Esophagus muscularis mucosa (tissue), 4 donors: ENCODE measurements at regions not wholly inside any gene's neighbourhood (a gene's known extent, or its start where the extent isn't known, plus 50 kb on each side); places are given as distances from the start of the nearest gene placed in this dataset.

Experiments used
- DNase-seq: peaks from one replicate; pipeline ENCODE4 v3.0.0-alpha.2; 2017; ENCODE audit errors: extremely low spot score
- H3K27ac ChIP-seq, 4 donors: fragments of 200-600 bp; sonication (generic); replicated peaks in 1 of 4; 1 replicate in 3 of 4; 2 replicates in 1 of 4; pipeline ENCODE4 v1.5.1; 2016 to 2019; ENCODE audit warnings: mild to moderate bottlenecking in 1 of 4
- H3K27me3 ChIP-seq, 4 donors: fragments of 200-600 bp; sonication (generic); one replicate each; pipeline versions ENCODE4 v1.5.1 to v1.6.0; 2016 to 2019
- H3K36me3 ChIP-seq, 4 donors: fragments of 200-600 bp; sonication (generic); one replicate each; pipeline ENCODE4 v1.5.1; 2016 to 2019
- H3K4me1 ChIP-seq, 4 donors: fragments of 200-600 bp; sonication (generic); one replicate each; pipeline ENCODE4 v1.5.1; 2016 to 2019
- H3K4me3 ChIP-seq, 4 donors: fragments of 200-600 bp; sonication (generic); 1 replicate in 2 of 4; 2 replicates in 2 of 4; pipeline ENCODE4 v1.5.1; 2016 to 2019; ENCODE audit warnings: mild to moderate bottlenecking in 4 of 4, moderate library complexity in 1 of 4
- H3K9me3 ChIP-seq, 4 donors: fragments of 200-600 bp; sonication (generic); 1 replicate in 3 of 4; 2 replicates in 1 of 4; pipeline ENCODE4 v1.5.1; 2016 to 2019
- EP300 ChIP-seq: sonication (generic); formaldehyde crosslinking; IDR thresholded peaks from one replicate; pipeline ENCODE4 v1.6.1; 2017; ENCODE audit warnings: antibody characterized with exemption
- POLR2A ChIP-seq: fragments of 450-650 bp; IDR thresholded peaks from one replicate; pipeline ENCODE4 v1.6.1; 2017; ENCODE audit warnings: antibody characterized with exemption, moderate library complexity, mild to moderate bottlenecking, low read depth
- POLR2AphosphoS5 ChIP-seq, 2 donors: sonication (generic); formaldehyde crosslinking; IDR thresholded peaks; one replicate each; pipeline ENCODE4 v1.6.1; 2017; ENCODE audit warnings: antibody characterized with exemption in 2 of 2
- WGBS: methylation state at CpG from one replicate; pipeline ENCODE4 v1.1.5; 2018; 5-methylcytosine and 5-hydroxymethylcytosine counted together
- intact Hi-C: fragments of 100-400 bp; cut with DNase I; formaldehyde crosslinking; loops from one replicate; pipeline ENCODE4 v1.15.1; 2023
- TF ChIP-seq, protein P1 (sequence below), 3 experiments: fragments of 200-600 bp in 2 of 3; fragments of 450-650 bp in 1 of 3; sonication (generic) in 2 of 3; IDR thresholded peaks; one replicate each; pipeline ENCODE4 v1.5.1; 2017 to 2019; ENCODE audit warnings: antibody characterized with exemption in 3 of 3, mild to moderate bottlenecking in 2 of 3, moderate library complexity in 1 of 3

DNA sequence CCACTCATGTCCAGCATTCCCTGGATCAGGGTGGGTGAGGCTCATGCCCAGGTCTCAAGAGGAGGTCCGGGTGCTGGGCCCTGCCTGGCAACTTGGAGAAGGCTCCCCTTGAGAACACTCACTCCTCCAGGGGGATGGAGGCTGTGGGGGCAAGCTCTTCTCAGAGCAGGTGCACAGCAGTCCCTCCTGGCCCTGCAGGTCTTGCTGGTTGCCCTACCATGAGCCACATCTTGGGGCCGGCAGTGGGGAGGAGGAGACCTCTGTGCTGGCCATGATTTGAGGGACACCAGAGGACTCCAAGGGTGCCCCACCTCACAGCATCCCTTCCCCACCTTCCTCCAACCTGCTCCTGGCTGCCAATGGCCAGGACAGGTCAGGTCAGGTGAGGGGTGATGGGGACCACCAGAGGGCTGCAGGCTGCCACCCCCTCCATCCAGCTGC, 87.4 kb upstream of the RET start:
- no peaks in the 10 kb centered on the region for H3K9me3 ChIP-seq
- no peak overlapping the region for H3K27ac ChIP-seq
- TF ChIP-seq, protein P1, sequence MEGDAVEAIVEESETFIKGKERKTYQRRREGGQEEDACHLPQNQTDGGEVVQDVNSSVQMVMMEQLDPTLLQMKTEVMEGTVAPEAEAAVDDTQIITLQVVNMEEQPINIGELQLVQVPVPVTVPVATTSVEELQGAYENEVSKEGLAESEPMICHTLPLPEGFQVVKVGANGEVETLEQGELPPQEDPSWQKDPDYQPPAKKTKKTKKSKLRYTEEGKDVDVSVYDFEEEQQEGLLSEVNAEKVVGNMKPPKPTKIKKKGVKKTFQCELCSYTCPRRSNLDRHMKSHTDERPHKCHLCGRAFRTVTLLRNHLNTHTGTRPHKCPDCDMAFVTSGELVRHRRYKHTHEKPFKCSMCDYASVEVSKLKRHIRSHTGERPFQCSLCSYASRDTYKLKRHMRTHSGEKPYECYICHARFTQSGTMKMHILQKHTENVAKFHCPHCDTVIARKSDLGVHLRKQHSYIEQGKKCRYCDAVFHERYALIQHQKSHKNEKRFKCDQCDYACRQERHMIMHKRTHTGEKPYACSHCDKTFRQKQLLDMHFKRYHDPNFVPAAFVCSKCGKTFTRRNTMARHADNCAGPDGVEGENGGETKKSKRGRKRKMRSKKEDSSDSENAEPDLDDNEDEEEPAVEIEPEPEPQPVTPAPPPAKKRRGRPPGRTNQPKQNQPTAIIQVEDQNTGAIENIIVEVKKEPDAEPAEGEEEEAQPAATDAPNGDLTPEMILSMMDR (IDR thresholded peaks at IDR 0.05): no peak
- no peak for TF ChIP-seq EP300
- no peak for TF ChIP-seq POLR2A
- no peak for TF ChIP-seq POLR2AphosphoS5 (IDR thresholded peaks at IDR 0.05)
- peaks cover 0 to 11% (median 0%) of the 10 kb centered on the region in 4 donors for H3K27me3 ChIP-seq
- DNase-seq: peak; percentile 91
- no peaks in the 10 kb centered on the region for H3K4me1 ChIP-seq
- no peak overlapping the region for H3K4me3 ChIP-seq
- 85% methylated on average over 2 of the region's 2 CpGs for WGBS
- intact Hi-C loops: no loop called here
- H3K36me3 ChIP-seq: no peaks in the 10 kb centered on the region

DNA sequence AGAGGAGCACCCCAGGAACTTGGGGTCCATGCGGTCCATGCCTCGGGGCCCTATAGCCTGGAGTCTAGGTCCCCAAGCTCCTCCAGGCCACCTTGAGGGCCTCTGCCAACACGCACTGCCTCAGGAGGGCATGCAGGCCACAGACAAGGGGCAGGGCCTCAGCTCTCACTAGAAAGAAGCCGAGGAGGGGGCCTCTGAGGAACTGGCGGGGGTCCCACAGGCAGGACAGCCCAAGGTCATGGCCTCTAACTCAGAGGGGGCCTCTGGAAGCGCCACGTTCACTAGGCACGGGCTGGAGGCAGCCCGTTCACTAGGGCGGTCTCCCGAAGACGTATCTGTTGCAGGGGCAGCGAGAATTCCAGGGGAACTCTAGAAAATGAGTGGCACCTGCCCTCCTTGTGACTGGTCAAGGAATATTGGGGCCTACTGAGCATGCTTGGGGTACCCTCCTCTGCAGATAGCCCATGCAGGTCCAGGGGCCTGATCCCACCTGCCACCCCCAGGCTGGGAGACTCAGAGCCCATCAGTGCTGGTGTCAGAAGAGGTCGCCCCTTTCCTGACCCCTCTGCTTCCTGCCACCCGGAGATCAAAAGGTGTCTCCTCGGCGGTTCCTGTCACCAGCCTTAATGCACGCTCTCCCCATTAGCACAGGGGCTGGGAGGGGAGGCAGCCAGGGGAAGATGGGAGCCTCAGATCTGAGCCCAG, 86.7 kb upstream of the RET start:
- H3K27ac ChIP-seq: no peak overlapping the region
- TF ChIP-seq EP300 (no peak), POLR2AphosphoS5 (IDR thresholded peaks at IDR 0.05) (no peak), POLR2A (no peak)
- TF ChIP-seq, protein P1 (IDR thresholded peaks at IDR 0.05): no peak
- no peaks in the 10 kb centered on the region for H3K4me1 ChIP-seq
- H3K27me3 ChIP-seq: peaks cover 0 to 11% (median 0%) of the 10 kb centered on the region in 4 donors
- peak; percentile 72 for DNase-seq
- H3K4me3 ChIP-seq: no peak overlapping the region
- 58% methylated on average over 16 of the region's 18 CpGs for WGBS
- no peaks in the 10 kb centered on the region for H3K36me3 ChIP-seq
- H3K9me3 ChIP-seq: no peaks in the 10 kb centered on the region
- intact Hi-C loops: no loop called here

DNA sequence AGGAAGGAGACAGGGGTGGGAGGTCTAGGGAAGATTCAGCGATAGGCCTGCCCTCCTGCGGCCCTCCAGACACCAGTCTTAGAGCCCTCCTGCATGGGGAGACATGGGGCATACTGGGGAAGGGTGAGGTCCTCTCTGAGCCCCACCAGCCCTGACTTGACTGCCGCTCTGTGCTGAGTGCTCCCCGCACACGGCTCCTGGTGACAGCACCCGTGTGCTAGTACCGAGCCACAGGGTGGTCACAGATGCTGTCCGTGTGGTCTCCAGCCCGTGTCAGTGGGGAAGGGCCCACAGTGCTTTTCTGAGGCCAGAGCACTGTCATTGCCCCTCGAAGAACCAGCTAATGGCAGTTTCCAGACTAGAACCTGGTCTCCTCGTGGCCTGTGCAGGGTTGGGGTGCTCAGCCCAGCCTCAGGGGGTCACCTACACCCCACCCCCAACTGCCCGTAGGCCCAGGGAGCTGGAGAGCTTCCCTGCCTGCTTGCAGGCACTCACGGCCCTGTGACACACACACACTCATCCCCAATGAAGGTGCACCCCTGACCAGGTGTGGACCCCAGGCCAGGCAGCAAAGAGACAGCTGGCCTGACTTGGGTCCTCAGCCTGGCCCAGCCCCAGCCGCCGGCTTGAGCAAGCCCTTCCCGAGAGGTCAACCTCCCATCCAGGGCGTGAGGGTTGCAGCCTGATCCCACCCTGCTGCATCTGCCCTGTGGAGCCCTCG, 86.0 kb upstream of the RET start:
- DNase-seq: peak; percentile 81

DNA sequence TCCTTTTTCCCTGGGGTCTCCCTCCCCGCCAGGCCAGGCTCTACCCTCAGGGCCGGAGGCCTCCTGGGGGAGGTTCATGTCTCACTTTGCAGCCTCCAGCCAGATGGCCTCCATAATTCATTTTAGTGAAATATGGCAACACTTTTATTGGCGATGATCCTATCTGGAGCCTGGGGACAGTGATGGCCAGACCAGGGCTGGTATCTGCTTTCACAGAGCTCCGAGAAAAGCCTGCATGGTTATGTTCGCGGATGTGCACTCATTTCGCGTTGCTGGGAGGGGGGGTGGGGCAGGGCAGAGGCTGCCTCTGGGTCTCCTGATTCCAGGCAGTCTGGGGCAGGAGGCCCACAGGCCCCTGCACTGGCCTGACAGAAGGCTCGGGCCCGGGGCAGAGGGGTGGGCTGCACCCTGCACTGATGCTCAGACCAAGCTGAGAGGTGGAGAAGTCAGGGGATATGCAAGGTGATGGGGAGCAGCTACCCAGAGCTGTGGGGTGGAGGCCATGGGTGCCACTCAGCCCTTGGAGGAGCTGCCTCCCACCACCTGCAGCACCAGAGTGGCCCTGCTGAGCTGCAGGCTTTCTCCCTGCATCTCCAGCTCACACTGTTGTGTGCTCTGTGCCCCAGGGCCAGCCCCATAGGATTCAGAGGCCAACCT, 85.3 kb upstream of the RET start:
- intact Hi-C loops: no loop called here
- peak; percentile 89 for DNase-seq

More for the DNA sequence above, 86.0 kb upstream of the RET start:
- H3K36me3 ChIP-seq: no peaks in the 10 kb centered on the region
- no peaks in the 10 kb centered on the region for H3K4me1 ChIP-seq
- no peak for TF ChIP-seq POLR2AphosphoS5 (IDR thresholded peaks at IDR 0.05)
- TF ChIP-seq POLR2A: no peak
- no peak for TF ChIP-seq EP300
- TF ChIP-seq, protein P1 (IDR thresholded peaks at IDR 0.05): no peak
- no peak overlapping the region for H3K4me3 ChIP-seq
- 77% methylated on average over 7 of the region's 18 CpGs for whole genome bisulfite sequencing
- H3K27ac ChIP-seq: no peak overlapping the region
- H3K9me3 ChIP-seq: no peaks in the 10 kb centered on the region
- intact Hi-C loops: no loop called here
- H3K27me3 ChIP-seq: peaks cover 0 to 11% (median 0%) of the 10 kb centered on the region in 4 donors

More for the DNA sequence above, 85.3 kb upstream of the RET start:
- Histone ChIP-seq H3K27ac (no peak overlapping the region), H3K9me3 (no peaks in the 10 kb centered on the region), H3K4me1 (no peaks in the 10 kb centered on the region), H3K27me3 (peaks cover 0 to 11% (median 0%) of the 10 kb centered on the region in 4 donors), H3K36me3 (no peaks in the 10 kb centered on the region), H3K4me3 (no peak overlapping the region)
- TF ChIP-seq EP300 (no peak), POLR2A (no peak), POLR2AphosphoS5 (IDR thresholded peaks at IDR 0.05) (no peak)
- TF ChIP-seq, protein P1 (IDR thresholded peaks at IDR 0.05): no peak
- 87% methylated on average over 5 of the region's 10 CpGs for WGBS
